HepG2 (cell line): ENCODE measurements at regions not wholly inside any gene's neighbourhood (a gene's known extent, or its start where the extent isn't known, plus 50 kb on each side); places are given as distances from the start of the nearest gene placed in this dataset.

ENCODE experiments used
- ATAC-seq: fragments of 200-7000 bp; cut with Tn5 transposase; 3 replicates; pipeline ENCODE4 v1.9.1; 2020; ENCODE audit warnings: mild to moderate bottlenecking, moderate library complexity
- BruUV-seq: library from RNA; stranded (reverse); fragments of 400-500 nt; replicated peaks from 2 replicates; lab custom pipeline; 2021; lab: Mats Ljungman, UMichigan
- CTCF ChIA-PET: fragments of 300-600 bp; formaldehyde crosslinking; extraction: SDS; loops from one replicate; lab custom pipeline; 2021; ENCODE audit warnings: low total read pairs, inconsistent platforms, low intra/inter-chr PET ratio; lab: Yijun Ruan, JAX
- POLR2A ChIA-PET: fragments of 350-600 bp; sonication (Branson Sonifier 250); formaldehyde crosslinking; loops from one replicate; lab custom pipeline; 2020; ENCODE audit warnings: antibody characterized with exemption, inconsistent platforms; lab: Yijun Ruan, JAX
- DNase-seq: peaks from one replicate; pipeline ENCODE4 v3.0.0-alpha.2; 2015; ENCODE audit warnings: low spot score
- FAIRE-seq: peaks from 3 replicates; lab custom pipeline; 2011; peaks lifted over from hg19 to GRCh38; lab: Jason Lieb, UNC
- H2AFZ ChIP-seq: one replicate; pipeline ENCODE4 v1.6.1; 2011; ENCODE audit warnings: low read length, inconsistent platforms
- H3K27ac ChIP-seq: fragments of 300-600 bp; 3 replicates; pipeline ENCODE4 v1.8.0; 2011; ENCODE audit warnings: mixed run types, mild to moderate bottlenecking, mixed read lengths, low read length, inconsistent platforms; ENCODE audit not compliant: insufficient read depth; ENCODE audit errors: extremely low read length
- H3K27me3 ChIP-seq, 2 experiments: fragments of 200-600 bp in 1 of 2; 2 replicates in 1 of 2; 3 replicates in 1 of 2; pipeline versions ENCODE4 v1.6.0 to v1.8.0; 2011; ENCODE audit warnings: low read length in 2 of 2, mild to moderate bottlenecking in 2 of 2, moderate library complexity in 2 of 2, inconsistent platforms in 1 of 2; ENCODE audit not compliant: insufficient read depth in 2 of 2, control insufficient read depth in 1 of 2
- H3K36me3 ChIP-seq, 2 experiments: fragments of 200-600 bp in 1 of 2; replicated peaks in 1 of 2; 2 replicates in 1 of 2; 3 replicates in 1 of 2; pipeline versions ENCODE4 v1.5.1 to v1.8.0; 2011; ENCODE audit warnings: low read length in 2 of 2, inconsistent platforms in 1 of 2; ENCODE audit not compliant: insufficient read depth in 2 of 2, control insufficient read depth in 1 of 2
- H3K4me1 ChIP-seq: 2 replicates; pipeline ENCODE4 v1.5.1; 2012; ENCODE audit warnings: low read length, inconsistent platforms; ENCODE audit not compliant: insufficient read depth
- H3K4me2 ChIP-seq: 2 replicates; pipeline ENCODE4 v1.6.0; 2011; ENCODE audit warnings: low read depth, low read length, inconsistent platforms
- H3K4me3 ChIP-seq, 3 experiments: fragments of 200-600 bp in 1 of 3; sonication (generic), shearing (Covaris generic) in 1 of 3; replicated peaks in 1 of 3; 2 replicates each; pipeline ENCODE4 v1.5.1; 2011 to 2016; ENCODE audit warnings: low read length in 3 of 3, inconsistent platforms in 2 of 3, low read depth in 2 of 3, mild to moderate bottlenecking in 2 of 3, control low read depth in 1 of 3, mixed read lengths in 1 of 3; ENCODE audit not compliant: insufficient read depth in 1 of 3
- H3K79me2 ChIP-seq: one replicate; pipeline ENCODE4 v1.6.1; 2011; ENCODE audit warnings: low read length, inconsistent platforms; ENCODE audit not compliant: insufficient read depth
- H3K9ac ChIP-seq: 2 replicates; pipeline ENCODE4 v1.6.0; 2011; ENCODE audit warnings: mild to moderate bottlenecking, low read depth, low read length, inconsistent platforms; ENCODE audit not compliant: insufficient read depth
- H3K9me3 ChIP-seq: 2 replicates; pipeline ENCODE4 v1.5.1; 2012; ENCODE audit warnings: mild to moderate bottlenecking, low read length
- H4K20me1 ChIP-seq: 2 replicates; pipeline ENCODE4 v1.6.0; 2011; ENCODE audit warnings: inconsistent platforms, mild to moderate bottlenecking, low read length, moderate library complexity; ENCODE audit not compliant: insufficient read depth
- FOSL2 ChIP-seq: sonication (generic); formaldehyde crosslinking; IDR thresholded peaks from 2 replicates; pipeline ENCODE4 v1.4.0; 2020; ENCODE audit warnings: missing genetic modification reagents
- HOXA5 ChIP-seq: sonication (generic); formaldehyde crosslinking; IDR thresholded peaks from 2 replicates; pipeline ENCODE4 v1.4.0; 2020; ENCODE audit warnings: missing genetic modification reagents
- NCOA1 ChIP-seq: sonication (generic); formaldehyde crosslinking; IDR thresholded peaks from 2 replicates; pipeline ENCODE4 v1.9.0; 2021; ENCODE audit warnings: missing genetic modification reagents
- POGZ ChIP-seq: sonication (generic); formaldehyde crosslinking; IDR thresholded peaks from 2 replicates; pipeline ENCODE4 v1.4.0; 2020; ENCODE audit warnings: mild to moderate bottlenecking, missing genetic modification reagents
- RCOR2 ChIP-seq: IDR thresholded peaks from 2 replicates; pipeline ENCODE4 v1.6.1; 2016; ENCODE audit warnings: missing biosample characterization, missing genetic modification reagents
- RNF2 ChIP-seq: fragments of 450-650 bp; conservative IDR thresholded peaks from 2 replicates; pipeline ENCODE4 v1.6.1; 2016; ENCODE audit warnings: low read depth
- SMAD1 ChIP-seq: sonication (generic); formaldehyde crosslinking; IDR thresholded peaks from 2 replicates; pipeline ENCODE4 v1.4.0; 2020; ENCODE audit warnings: missing genetic modification reagents, low read depth, mild to moderate bottlenecking, borderline replicate concordance
- SMARCE1 ChIP-seq: fragments of 450-650 bp; IDR thresholded peaks from 2 replicates; pipeline ENCODE4 v1.6.1; 2017; ENCODE audit warnings: borderline replicate concordance
- SMC3 ChIP-seq: IDR thresholded peaks from 2 replicates; pipeline ENCODE4 v1.6.1; 2011; ENCODE audit warnings: low read length, improper control_type of control experiment
- TEF ChIP-seq: sonication (generic); formaldehyde crosslinking; IDR thresholded peaks from 2 replicates; pipeline ENCODE4 v1.5.0; 2020; ENCODE audit warnings: missing genetic modification reagents
- ZFP1 ChIP-seq: IDR thresholded peaks from 2 replicates; pipeline ENCODE4 v1.6.1; 2016
- ZKSCAN1 ChIP-seq: fragments of 150-350 bp; IDR thresholded peaks from 2 replicates; pipeline ENCODE4 v1.6.1; 2014; ENCODE audit warnings: low read length
- ZNF138 ChIP-seq: sonication (generic); formaldehyde crosslinking; IDR thresholded peaks from 2 replicates; pipeline ENCODE4 v1.5.0; 2020; ENCODE audit warnings: mild to moderate bottlenecking, low read depth, missing genetic modification reagents
- ZNF232 ChIP-seq: sonication (generic); formaldehyde crosslinking; IDR thresholded peaks from 2 replicates; pipeline ENCODE4 v1.4.0; 2020; ENCODE audit warnings: missing genetic modification reagents, borderline replicate concordance
- ZNF234 ChIP-seq: sonication (generic); formaldehyde crosslinking; conservative IDR thresholded peaks from 2 replicates; pipeline ENCODE4 v1.5.1; 2020; ENCODE audit warnings: mild to moderate bottlenecking, missing genetic modification reagents
- ZNF253 ChIP-seq: sonication (generic); formaldehyde crosslinking; IDR thresholded peaks from 2 replicates; pipeline ENCODE4 v1.8.0; 2022; ENCODE audit warnings: mild to moderate bottlenecking, missing genetic modification reagents, borderline replicate concordance
- ZNF674 ChIP-seq: sonication (generic); formaldehyde crosslinking; IDR thresholded peaks from 2 replicates; pipeline ENCODE4 v1.5.0; 2020; ENCODE audit warnings: low read depth, mild to moderate bottlenecking, missing genetic modification reagents
- ZNF768 ChIP-seq: sonication (generic); formaldehyde crosslinking; IDR thresholded peaks from 2 replicates; pipeline ENCODE4 v1.4.0; 2020; ENCODE audit warnings: missing genetic modification reagents
- ZNF781 ChIP-seq: sonication (generic); formaldehyde crosslinking; IDR thresholded peaks from 2 replicates; pipeline ENCODE4 v1.5.1; 2020; ENCODE audit warnings: borderline replicate concordance, mild to moderate bottlenecking, missing genetic modification reagents; ENCODE audit errors: not compliant biosample characterization
- ZSCAN25 ChIP-seq: sonication (generic); formaldehyde crosslinking; IDR thresholded peaks from 2 replicates; pipeline ENCODE4 v1.8.0; 2022; ENCODE audit warnings: mild to moderate bottlenecking, missing genetic modification reagents
- WGBS: methylation state at CpG from one replicate; pipeline ENCODE4 v1.1.6; 2017; ENCODE audit warnings: low lambda C conversion rate; 5-methylcytosine and 5-hydroxymethylcytosine counted together
- in situ Hi-C: cut with HindIII; loops from 2 replicates; pipeline ENCODE4 v1.10.0; 2017; ENCODE audit warnings: low pct_unique_long_range_greater_than_20kb; ENCODE audit not compliant: extremely low pct_ligation_motif_present
- intact Hi-C: fragments of 100-400 bp; cut with micrococcal nuclease; formaldehyde crosslinking; loops from one replicate; pipeline ENCODE4 v1.10.0; 2022; ENCODE audit not compliant: unreplicated experiment
- TF ChIP-seq, protein P1 (sequence below): sonication (generic); formaldehyde crosslinking; conservative IDR thresholded peaks from 2 replicates; pipeline ENCODE4 v1.8.1; 2023; ENCODE audit warnings: missing genetic modification reagents
- TF ChIP-seq, protein P2 (sequence below): sonication (generic); formaldehyde crosslinking; IDR thresholded peaks from 2 replicates; pipeline ENCODE4 v1.4.0; 2020; ENCODE audit warnings: missing genetic modification reagents, borderline replicate concordance

DNA sequence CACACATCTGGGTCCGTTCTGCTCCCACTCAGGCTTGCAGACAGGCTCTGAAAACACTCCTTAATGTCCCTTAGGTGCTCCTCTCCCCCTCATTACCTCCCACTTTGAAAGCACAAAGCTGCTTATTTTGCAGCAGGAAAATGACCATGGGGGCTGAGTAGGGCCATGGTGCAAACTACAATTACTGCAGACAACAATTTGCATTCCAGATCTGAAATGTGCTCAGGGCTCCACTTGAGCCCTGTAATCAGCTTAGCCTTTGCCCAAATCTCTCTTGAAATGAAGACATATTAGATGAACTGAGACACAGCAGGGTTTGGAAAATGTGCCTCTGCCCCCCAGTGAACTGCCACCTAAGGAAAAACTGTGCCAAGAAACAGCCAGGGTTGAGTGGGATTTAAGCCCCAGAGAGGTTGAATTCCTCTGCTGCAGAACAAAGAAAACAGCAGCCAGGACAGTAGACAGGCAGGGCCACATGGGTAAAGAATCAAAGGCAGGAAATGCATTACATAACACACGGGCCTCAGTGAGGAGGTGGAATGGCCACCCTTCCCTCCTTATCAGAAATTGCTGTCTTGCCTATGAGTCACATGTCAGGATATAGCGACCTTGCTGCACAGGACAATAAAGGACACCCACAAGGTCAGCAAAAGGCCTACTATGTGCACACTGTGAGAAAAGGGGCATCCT is 126.8 kb upstream of the ARHGEF3 start:
- Histone ChIP-seq H4K20me1 (no peaks in the 10 kb centered on the region), H2AFZ (no peak overlapping the region), H3K4me1 (peaks cover 19% of the 10 kb centered on the region), H3K9ac (no peak overlapping the region), H3K79me2 (no peaks in the 10 kb centered on the region), H3K9me3 (no peaks in the 10 kb centered on the region), H3K4me3 (no peak overlapping the region), H3K27ac (no peak overlapping the region), H3K36me3 (no peaks in the 10 kb centered on the region), H3K27me3 (no peaks in the 10 kb centered on the region), H3K4me2 (no peak overlapping the region)
- ChIA-PET POLR2A (no interaction called here), CTCF (no interaction called here)
- intact Hi-C loops (no loop called here), in situ Hi-C loops (no loop called here)
- DNase-seq (peak; percentile 25), ATAC-seq (peak; percentile 68), FAIRE-seq (peak; percentile 68)
- no TSS peak for BruUV-seq
- 36% methylated on average over 3 of the region's 3 CpGs for WGBS
- TF ChIP-seq ZNF138 (CRISPR knock-in tag), result no peak
- TF ChIP-seq POGZ (CRISPR knock-in tag), result peak; percentile 55; the same call in 1 of the 2 replicates
- TF ChIP-seq, protein P1, sequence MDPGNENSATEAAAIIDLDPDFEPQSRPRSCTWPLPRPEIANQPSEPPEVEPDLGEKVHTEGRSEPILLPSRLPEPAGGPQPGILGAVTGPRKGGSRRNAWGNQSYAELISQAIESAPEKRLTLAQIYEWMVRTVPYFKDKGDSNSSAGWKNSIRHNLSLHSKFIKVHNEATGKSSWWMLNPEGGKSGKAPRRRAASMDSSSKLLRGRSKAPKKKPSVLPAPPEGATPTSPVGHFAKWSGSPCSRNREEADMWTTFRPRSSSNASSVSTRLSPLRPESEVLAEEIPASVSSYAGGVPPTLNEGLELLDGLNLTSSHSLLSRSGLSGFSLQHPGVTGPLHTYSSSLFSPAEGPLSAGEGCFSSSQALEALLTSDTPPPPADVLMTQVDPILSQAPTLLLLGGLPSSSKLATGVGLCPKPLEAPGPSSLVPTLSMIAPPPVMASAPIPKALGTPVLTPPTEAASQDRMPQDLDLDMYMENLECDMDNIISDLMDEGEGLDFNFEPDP (CRISPR knock-in tag), result no peak
- no peak for TF ChIP-seq ZNF232
- peak; percentile 93; the same call in 1 of the 2 replicates for TF ChIP-seq ZFP1 (CRISPR knock-in tag)
- no peak for TF ChIP-seq NCOA1 (CRISPR knock-in tag)
- TF ChIP-seq SMARCE1, result no peak
- no peak for TF ChIP-seq ZNF253
- TF ChIP-seq RCOR2, result peak; percentile 63; the same call in 1 of the 2 replicates
- TF ChIP-seq, protein P2, sequence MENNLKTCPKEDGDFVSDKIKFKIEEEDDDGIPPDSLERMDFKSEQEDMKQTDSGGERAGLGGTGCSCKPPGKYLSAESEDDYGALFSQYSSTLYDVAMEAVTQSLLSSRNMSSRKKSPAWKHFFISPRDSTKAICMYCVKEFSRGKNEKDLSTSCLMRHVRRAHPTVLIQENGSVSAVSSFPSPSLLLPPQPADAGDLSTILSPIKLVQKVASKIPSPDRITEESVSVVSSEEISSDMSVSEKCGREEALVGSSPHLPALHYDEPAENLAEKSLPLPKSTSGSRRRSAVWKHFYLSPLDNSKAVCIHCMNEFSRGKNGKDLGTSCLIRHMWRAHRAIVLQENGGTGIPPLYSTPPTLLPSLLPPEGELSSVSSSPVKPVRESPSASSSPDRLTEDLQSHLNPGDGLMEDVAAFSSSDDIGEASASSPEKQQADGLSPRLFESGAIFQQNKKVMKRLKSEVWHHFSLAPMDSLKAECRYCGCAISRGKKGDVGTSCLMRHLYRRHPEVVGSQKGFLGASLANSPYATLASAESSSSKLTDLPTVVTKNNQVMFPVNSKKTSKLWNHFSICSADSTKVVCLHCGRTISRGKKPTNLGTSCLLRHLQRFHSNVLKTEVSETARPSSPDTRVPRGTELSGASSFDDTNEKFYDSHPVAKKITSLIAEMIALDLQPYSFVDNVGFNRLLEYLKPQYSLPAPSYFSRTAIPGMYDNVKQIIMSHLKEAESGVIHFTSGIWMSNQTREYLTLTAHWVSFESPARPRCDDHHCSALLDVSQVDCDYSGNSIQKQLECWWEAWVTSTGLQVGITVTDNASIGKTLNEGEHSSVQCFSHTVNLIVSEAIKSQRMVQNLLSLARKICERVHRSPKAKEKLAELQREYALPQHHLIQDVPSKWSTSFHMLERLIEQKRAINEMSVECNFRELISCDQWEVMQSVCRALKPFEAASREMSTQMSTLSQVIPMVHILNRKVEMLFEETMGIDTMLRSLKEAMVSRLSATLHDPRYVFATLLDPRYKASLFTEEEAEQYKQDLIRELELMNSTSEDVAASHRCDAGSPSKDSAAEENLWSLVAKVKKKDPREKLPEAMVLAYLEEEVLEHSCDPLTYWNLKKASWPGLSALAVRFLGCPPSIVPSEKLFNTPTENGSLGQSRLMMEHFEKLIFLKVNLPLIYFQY (CRISPR knock-in tag), result no peak
- no peak for TF ChIP-seq HOXA5 (CRISPR knock-in tag)
- peak; percentile 94 for TF ChIP-seq ZKSCAN1
- TF ChIP-seq ZNF781 (CRISPR knock-in tag), result no peak
- TF ChIP-seq ZNF768 (CRISPR knock-in tag), result peak; percentile 46; the same call in 1 of the 2 replicates
- TF ChIP-seq ZNF234 (CRISPR knock-in tag), result no peak
- no peak for TF ChIP-seq RNF2
- TF ChIP-seq SMC3, result no peak
- TF ChIP-seq FOSL2 (CRISPR knock-in tag), result peak; percentile 87
- TF ChIP-seq ZSCAN25 (CRISPR knock-in tag), result no peak
- peak; percentile 26; the same call in 1 of the 2 replicates for TF ChIP-seq TEF (CRISPR knock-in tag)
- TF ChIP-seq SMAD1, result no peak
- no peak for TF ChIP-seq ZNF674 (CRISPR knock-in tag)
